ENCODE measurements at regions not wholly inside any gene's neighbourhood (a gene's known extent, or its start where the extent isn't known, plus 50 kb on each side); places are given as distances from the start of the nearest gene placed in this dataset.

- Histone ChIP-seq H3K36me3 (ENCODE audit: control insufficient read depth in 2 of 2, insufficient read depth in 1 of 2, low read length in 2 of 2) (no peaks in the 10 kb centered on the region), H3K9me3 (ENCODE audit: control insufficient read depth, insufficient read depth, low read depth, low read length) (no peaks in the 10 kb centered on the region), H3K27ac (ENCODE audit: extremely low read depth, low read depth, low read length) (no peak overlapping the region), H3K4me1 (ENCODE audit: control insufficient read depth, insufficient read depth, low read length) (no peaks in the 10 kb centered on the region; the same call in 1 of the 2 replicates), H3K4me3 (ENCODE audit: low read depth, low read length) (no peak overlapping the region)
- ChIA-PET CTCF (interaction anchor here (1.6 to 2.4 kb wide), 2 partner anchors 11 to 86 kb away, joined by 5 to 6 read pairs; no protein-coding TSS in a partner anchor), POLR2A (no interaction called here)
- no peak for TF ChIP-seq ZNF561 (tag by site-specific recombination; IDR thresholded peaks at IDR 0.05; ENCODE audit: borderline replicate concordance)
- TF ChIP-seq SCRT2 (tag by site-specific recombination; IDR thresholded peaks at IDR 0.05) = 0 out of 2 replicates have a peak, but pooled peaks have one; percentile 22
- no peak for TF ChIP-seq ZNF26 (tag by site-specific recombination; IDR thresholded peaks at IDR 0.05)
- TF ChIP-seq ZBTB44 (tag by site-specific recombination; IDR thresholded peaks at IDR 0.05) = no peak
These were observed 61.9 kb upstream of the VASH1 start for GRCh38 chr14:76699209-76699938.

GRCh38 chr14:76699939-76700590, 61.2 kb upstream of the VASH1 start:
- no peaks in the 10 kb centered on the region; the same call in 1 of the 2 replicates for H3K4me1 ChIP-seq (ENCODE audit: control insufficient read depth, insufficient read depth, low read length)
- no peak overlapping the region for H3K4me3 ChIP-seq (ENCODE audit: low read depth, low read length)
- H3K9me3 ChIP-seq (ENCODE audit: control insufficient read depth, insufficient read depth, low read depth, low read length) = no peaks in the 10 kb centered on the region
- CTCF ChIA-PET = interaction anchor here (1.6 to 2.4 kb wide), 2 partner anchors 10 to 85 kb away, joined by 5 to 6 read pairs; no protein-coding TSS in a partner anchor
- POLR2A ChIA-PET = no interaction called here
- no peak overlapping the region for H3K27ac ChIP-seq (ENCODE audit: extremely low read depth, low read depth, low read length)
- TF ChIP-seq MZF1 (tag by site-specific recombination; IDR thresholded peaks at IDR 0.05; ENCODE audit: borderline replicate concordance) (no peak), SP2 (tag by site-specific recombination; IDR thresholded peaks at IDR 0.05) (no peak), ZNF777 (tag by site-specific recombination; IDR thresholded peaks at IDR 0.05; ENCODE audit: borderline replicate concordance) (no peak), ZNF561 (tag by site-specific recombination; IDR thresholded peaks at IDR 0.05; ENCODE audit: borderline replicate concordance) (no peak), ZBTB20 (tag by site-specific recombination; IDR thresholded peaks at IDR 0.05) (no peak), TRIM28 (IDR thresholded peaks at IDR 0.05; ENCODE audit: borderline replicate concordance, low read length) (no peak)
- no peaks in the 10 kb centered on the region for H3K36me3 ChIP-seq (ENCODE audit: control insufficient read depth in 2 of 2, insufficient read depth in 1 of 2, low read length in 2 of 2)

GRCh38 chr14:76701436-76701835, 59.8 kb upstream of the VASH1 start:
- no peak overlapping the region for H3K4me3 ChIP-seq (ENCODE audit: low read depth, low read length)
- ChIA-PET POLR2A (no interaction called here), CTCF (interaction anchor here (1.3 to 1.5 kb wide), 2 partner anchors 9 to 84 kb away, joined by 5 to 9 read pairs; no protein-coding TSS in a partner anchor)

More at GRCh38 chr14:76701436-76701835, 59.8 kb upstream of the VASH1 start:
- TF ChIP-seq ZNF302 (tag by site-specific recombination; IDR thresholded peaks at IDR 0.05; ENCODE audit: low read depth) = no peak
- no peak for TF ChIP-seq ZNF76 (tag by site-specific recombination; IDR thresholded peaks at IDR 0.05; ENCODE audit: borderline replicate concordance, low read depth)
- TF ChIP-seq ZNF529 (tag by site-specific recombination; IDR thresholded peaks at IDR 0.05; ENCODE audit: insufficient replicate concordance) = no peak
- TF ChIP-seq ZNF280D (tag by site-specific recombination; IDR thresholded peaks at IDR 0.05) = no peak
- no peaks in the 10 kb centered on the region; the same call in 1 of the 2 replicates for H3K4me1 ChIP-seq (ENCODE audit: control insufficient read depth, insufficient read depth, low read length)
- no peaks in the 10 kb centered on the region for H3K9me3 ChIP-seq (ENCODE audit: control insufficient read depth, insufficient read depth, low read depth, low read length)
- H3K36me3 ChIP-seq (ENCODE audit: control insufficient read depth in 2 of 2, insufficient read depth in 1 of 2, low read length in 2 of 2) = no peaks in the 10 kb centered on the region
- no peak overlapping the region for H3K27ac ChIP-seq (ENCODE audit: extremely low read depth, low read depth, low read length)
